SW 1271 (cell line): ENCODE measurements at regions not wholly inside any gene's neighbourhood (a gene's known extent, or its start where the extent isn't known, plus 50 kb on each side); places are given as distances from the start of the nearest gene placed in this dataset.

Source experiments
- DNase-seq, 2 experiments: peaks; one replicate each; lab custom pipeline; 2025; lab: John Stamatoyannopoulos, UW

GRCh38 chr16:82567175-82567574 is 59.6 kb upstream of the CDH13 start:
- no peak for DNase-seq

- no peak for DNase-seq
Observed at GRCh38 chr16:82563401-82563800, 63.4 kb upstream of the CDH13 start.

GRCh38 chr16:82562183-82562683 is 64.5 kb upstream of the CDH13 start:
- no peak for DNase-seq

GRCh38 chr16:82560805-82561325 is 65.9 kb upstream of the CDH13 start:
- DNase-seq = no peak

GRCh38 chr16:82544378-82545160 is 82.2 kb upstream of the CDH13 start:
- no peak for DNase-seq

GRCh38 chr16:82542714-82543113 is 84.1 kb upstream of the CDH13 start:
- DNase-seq = no peak

GRCh38 chr16:82541103-82541502 is 85.7 kb upstream of the CDH13 start:
- no peak for DNase-seq

- no peak for DNase-seq
Observed at GRCh38 chr16:82535764-82536163, 91.0 kb upstream of the CDH13 start.

- DNase-seq = no peak
Observed at GRCh38 chr16:82535262-82535661, 91.5 kb upstream of the CDH13 start.

- no peak for DNase-seq
Observed at GRCh38 chr16:82533189-82533588, 93.6 kb upstream of the CDH13 start.

GRCh38 chr16:82530883-82531282 is 95.9 kb upstream of the CDH13 start:
- DNase-seq = no peak

- no peak for DNase-seq
Observed at GRCh38 chr16:82527101-82527500, 99.7 kb upstream of the CDH13 start.

GRCh38 chr16:82524976-82525375 is 101.8 kb upstream of the CDH13 start:
- no peak for DNase-seq

- no peak for DNase-seq
Observed at GRCh38 chr16:82523815-82524214, 103.0 kb upstream of the CDH13 start.

- no peak for DNase-seq
Observed at GRCh38 chr16:82522026-82522425, 104.7 kb upstream of the CDH13 start.

GRCh38 chr16:82518811-82519210 is 108.0 kb upstream of the CDH13 start:
- no peak for DNase-seq

GRCh38 chr16:82514262-82514661 is 112.5 kb upstream of the CDH13 start:
- no peak for DNase-seq

GRCh38 chr16:82510789-82511305 is 115.9 kb upstream of the CDH13 start:
- no peak for DNase-seq

- no peak for DNase-seq
Observed at GRCh38 chr16:82509691-82510430, 116.9 kb upstream of the CDH13 start.

GRCh38 chr16:82506692-82507670 is 119.8 kb upstream of the CDH13 start:
- DNase-seq = no peak

- DNase-seq = no peak
Observed at GRCh38 chr16:82504836-82505235, 121.9 kb upstream of the CDH13 start.

GRCh38 chr16:82499302-82499701 is 127.5 kb upstream of the CDH13 start:
- DNase-seq = no peak
